HepG2 (cell line): ENCODE measurements at regions not wholly inside any gene's neighbourhood (a gene's known extent, or its start where the extent isn't known, plus 50 kb on each side); places are given as distances from the start of the nearest gene placed in this dataset.

ENCODE experiments used
- FOXJ3 ChIP-seq: sonication (generic); formaldehyde crosslinking; IDR thresholded peaks from 2 replicates; pipeline ENCODE4 v1.4.0; 2020; ENCODE audit warnings: missing genetic modification reagents, mild to moderate bottlenecking, borderline replicate concordance
- HNRNPL ChIP-seq: fragments of 200-400 bp; formaldehyde crosslinking; IDR thresholded peaks from 2 replicates; pipeline ENCODE4 v1.6.1; 2017; ENCODE audit warnings: mild to moderate bottlenecking, low read depth, low read length
- MYNN ChIP-seq: sonication (generic); formaldehyde crosslinking; IDR thresholded peaks from 2 replicates; pipeline ENCODE4 v1.4.0; 2020; ENCODE audit warnings: mild to moderate bottlenecking, low read depth, missing genetic modification reagents
- NFE2L1 ChIP-seq: sonication (generic); formaldehyde crosslinking; IDR thresholded peaks from 2 replicates; pipeline ENCODE4 v1.4.0; 2020; ENCODE audit warnings: missing genetic modification reagents, mild to moderate bottlenecking, borderline replicate concordance
- RAD21 ChIP-seq: fragments of 450-650 bp; formaldehyde crosslinking; IDR thresholded peaks from 2 replicates; pipeline ENCODE4 v1.5.0; 2020; ENCODE audit warnings: mild to moderate bottlenecking
- RFX5 ChIP-seq: IDR thresholded peaks from 2 replicates; pipeline ENCODE4 v1.6.1; 2011; ENCODE audit warnings: low read depth, low read length, improper control_type of control experiment
- ZNF124 ChIP-seq: sonication (generic); formaldehyde crosslinking; IDR thresholded peaks from 2 replicates; pipeline ENCODE4 v1.4.0; 2020; ENCODE audit warnings: missing genetic modification reagents
- ZZZ3 ChIP-seq: sonication (generic); formaldehyde crosslinking; IDR thresholded peaks from 2 replicates; pipeline ENCODE4 v1.4.0; 2020; ENCODE audit warnings: missing genetic modification reagents, mild to moderate bottlenecking, borderline replicate concordance
- TF ChIP-seq, protein P1 (sequence below): sonication (generic); formaldehyde crosslinking; IDR thresholded peaks from 2 replicates; pipeline ENCODE4 v1.5.0; 2020; ENCODE audit warnings: mild to moderate bottlenecking, missing genetic modification reagents, moderate library complexity
- TF ChIP-seq, protein P2 (sequence below): IDR thresholded peaks from 2 replicates; pipeline ENCODE4 v1.6.1; 2012; ENCODE audit warnings: inconsistent platforms

DNA sequence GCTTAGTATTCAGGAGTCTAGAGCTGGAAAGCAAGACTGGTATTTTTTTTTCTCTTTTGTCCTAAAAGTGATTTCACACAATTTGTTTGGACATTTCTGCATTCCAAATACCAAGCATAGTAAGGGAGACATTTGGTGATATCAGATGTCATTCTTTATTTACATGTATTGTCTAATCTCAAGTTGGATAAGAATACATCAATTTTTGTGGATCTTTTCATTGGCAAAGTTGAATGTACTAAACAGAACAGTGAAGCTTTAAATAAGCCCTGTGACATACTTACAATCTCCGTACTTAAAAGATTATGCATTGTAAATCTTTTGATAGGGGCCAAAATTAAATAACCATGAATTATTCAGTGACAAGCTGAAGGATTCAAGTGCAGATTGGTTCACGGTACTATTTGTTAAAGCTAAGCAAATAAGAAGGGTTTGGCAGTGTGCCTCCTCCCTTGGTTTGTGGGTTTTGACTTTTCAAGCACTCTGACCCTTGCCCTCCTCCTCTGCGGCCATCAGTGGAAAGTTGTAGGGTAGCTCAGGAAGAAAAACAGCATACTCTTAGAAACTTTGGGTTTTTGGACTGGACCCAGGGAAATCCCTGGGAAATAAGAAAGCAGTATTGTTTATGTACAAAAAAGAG is 663.7 kb downstream of the ADGRL2 start:
- no peak for TF ChIP-seq FOXJ3 (CRISPR knock-in tag)
- TF ChIP-seq MYNN (CRISPR knock-in tag) = no peak
- TF ChIP-seq, protein P1, sequence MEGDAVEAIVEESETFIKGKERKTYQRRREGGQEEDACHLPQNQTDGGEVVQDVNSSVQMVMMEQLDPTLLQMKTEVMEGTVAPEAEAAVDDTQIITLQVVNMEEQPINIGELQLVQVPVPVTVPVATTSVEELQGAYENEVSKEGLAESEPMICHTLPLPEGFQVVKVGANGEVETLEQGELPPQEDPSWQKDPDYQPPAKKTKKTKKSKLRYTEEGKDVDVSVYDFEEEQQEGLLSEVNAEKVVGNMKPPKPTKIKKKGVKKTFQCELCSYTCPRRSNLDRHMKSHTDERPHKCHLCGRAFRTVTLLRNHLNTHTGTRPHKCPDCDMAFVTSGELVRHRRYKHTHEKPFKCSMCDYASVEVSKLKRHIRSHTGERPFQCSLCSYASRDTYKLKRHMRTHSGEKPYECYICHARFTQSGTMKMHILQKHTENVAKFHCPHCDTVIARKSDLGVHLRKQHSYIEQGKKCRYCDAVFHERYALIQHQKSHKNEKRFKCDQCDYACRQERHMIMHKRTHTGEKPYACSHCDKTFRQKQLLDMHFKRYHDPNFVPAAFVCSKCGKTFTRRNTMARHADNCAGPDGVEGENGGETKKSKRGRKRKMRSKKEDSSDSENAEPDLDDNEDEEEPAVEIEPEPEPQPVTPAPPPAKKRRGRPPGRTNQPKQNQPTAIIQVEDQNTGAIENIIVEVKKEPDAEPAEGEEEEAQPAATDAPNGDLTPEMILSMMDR (CRISPR knock-in tag) = no peak
- no peak for TF ChIP-seq HNRNPL
- TF ChIP-seq, protein P2, sequence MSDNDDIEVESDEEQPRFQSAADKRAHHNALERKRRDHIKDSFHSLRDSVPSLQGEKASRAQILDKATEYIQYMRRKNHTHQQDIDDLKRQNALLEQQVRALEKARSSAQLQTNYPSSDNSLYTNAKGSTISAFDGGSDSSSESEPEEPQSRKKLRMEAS = no peak
- TF ChIP-seq ZNF124 (CRISPR knock-in tag) = no peak
- no peak for TF ChIP-seq RFX5
- TF ChIP-seq NFE2L1 (CRISPR knock-in tag) = no peak
- TF ChIP-seq ZZZ3 (CRISPR knock-in tag) = no peak
- TF ChIP-seq RAD21 (CRISPR knock-in tag) = no peak
